ENCODE measurements at regions not wholly inside any gene's neighbourhood (a gene's known extent, or its start where the extent isn't known, plus 50 kb on each side); places are given as distances from the start of the nearest gene placed in this dataset.

DNA sequence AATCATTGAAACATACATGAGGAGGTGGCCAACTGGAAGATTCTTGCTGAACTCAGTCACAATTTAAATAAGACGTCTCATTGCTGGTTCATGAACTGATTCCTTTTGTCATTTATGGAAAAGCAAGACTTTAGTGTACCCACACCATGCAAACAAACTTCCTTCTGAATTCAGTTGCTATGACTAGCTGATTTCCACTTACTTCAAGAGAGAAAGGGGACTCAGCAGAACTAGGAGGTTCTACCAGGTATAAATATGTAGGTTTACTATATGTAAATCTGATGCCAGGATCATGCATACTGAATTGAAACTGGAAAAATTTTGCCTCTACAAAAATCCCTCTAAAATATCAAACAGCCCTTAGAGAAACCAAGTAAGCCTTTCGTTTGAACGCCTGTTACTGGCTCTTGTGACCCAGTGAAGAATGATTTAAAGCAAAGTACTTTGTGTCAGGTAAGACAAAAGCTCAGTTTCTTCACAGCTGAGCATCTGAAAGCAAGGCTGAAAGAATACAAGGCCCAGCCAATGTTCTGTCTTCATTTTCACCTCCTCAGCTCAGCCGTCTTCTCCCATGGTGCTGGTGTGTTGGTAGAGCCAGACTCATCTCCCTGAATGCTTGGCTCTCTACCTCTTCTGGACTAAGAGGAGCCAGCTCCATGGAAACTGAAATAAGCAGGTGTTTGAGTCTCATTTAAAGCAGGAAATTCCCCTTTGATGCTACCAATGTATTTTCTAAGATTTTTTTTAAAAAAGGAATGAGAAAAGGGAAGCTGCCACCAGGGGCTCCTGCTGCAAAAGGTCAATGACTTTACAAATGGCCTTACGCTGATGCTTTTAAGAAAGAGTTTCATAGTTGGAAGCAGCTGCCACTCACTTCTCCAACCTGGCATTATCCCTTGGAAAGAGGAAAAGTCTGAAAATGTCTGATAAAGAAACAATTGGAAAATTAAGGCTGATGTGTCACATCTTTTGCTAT, 301.6 kb downstream of the EFHB start:
- H3K27ac Mint-ChIP-seq = peak overlapping the region in 1 of 2 donors; percentile 16
- no peak overlapping the region for H3K4me3 Mint-ChIP-seq
- ATAC-seq = no peak
- no peaks in the 10 kb centered on the region for H3K4me1 Mint-ChIP-seq
- peaks cover 0 to 13% of the 10 kb centered on the region in 2 donors for H3K9me3 Mint-ChIP-seq
- no peak for DNase-seq
- no peaks in the 10 kb centered on the region for H3K27me3 Mint-ChIP-seq

DNA sequence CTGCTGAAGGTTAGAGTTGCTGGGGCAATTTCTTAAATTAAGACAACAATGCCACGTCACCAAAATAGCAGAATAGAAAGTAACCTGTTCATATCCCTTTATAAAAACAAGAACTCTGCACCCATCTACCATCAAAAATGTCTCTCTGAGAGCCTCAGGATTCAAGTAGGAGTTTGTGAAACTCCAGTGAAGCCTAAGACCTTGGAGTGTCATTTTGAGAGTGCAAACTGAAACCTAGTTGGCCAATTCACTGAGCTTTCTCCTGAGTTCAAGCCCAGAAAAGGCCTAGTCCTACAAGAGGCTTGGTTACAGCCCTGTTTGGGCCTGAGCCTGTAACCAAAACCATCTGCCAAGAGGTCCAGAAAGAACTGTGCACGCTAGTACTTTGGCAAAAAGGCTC, 335.1 kb downstream of the EFHB start:
- Mint-ChIP-seq H3K9me3 (peaks cover 6 to 12% of the 10 kb centered on the region in 2 donors), H3K4me3 (no peak overlapping the region), H3K27ac (no peak overlapping the region), H3K27me3 (no peaks in the 10 kb centered on the region), H3K4me1 (no peaks in the 10 kb centered on the region)
- no peak for ATAC-seq
- no peak for DNase-seq

DNA sequence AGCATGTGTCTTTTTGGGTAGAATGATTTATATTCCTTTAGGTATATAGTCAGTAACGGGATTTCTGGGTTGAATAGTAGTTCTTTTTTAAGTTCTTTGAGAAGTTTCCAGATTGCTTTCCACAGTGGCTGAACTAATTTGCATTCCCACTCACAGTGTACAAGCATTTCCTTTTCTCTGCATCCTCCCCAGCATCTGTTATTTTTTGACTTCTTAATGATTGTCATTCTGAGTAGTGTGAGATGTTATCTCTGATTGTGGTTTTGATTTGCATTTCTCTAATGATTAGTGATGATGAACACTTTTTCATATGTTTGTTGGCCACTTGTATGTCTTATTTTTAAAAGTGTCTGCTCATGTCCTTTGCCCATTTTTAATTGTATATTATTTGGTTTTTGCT, 337.6 kb downstream of the EFHB start:
- H3K9me3 Mint-ChIP-seq = peaks cover 6 to 8% of the 10 kb centered on the region in 2 donors
- no peak overlapping the region for H3K27ac Mint-ChIP-seq
- H3K4me3 Mint-ChIP-seq = no peak overlapping the region
- no peak for ATAC-seq
- DNase-seq = no peak
- no peaks in the 10 kb centered on the region for H3K4me1 Mint-ChIP-seq
- H3K27me3 Mint-ChIP-seq = no peaks in the 10 kb centered on the region

DNA sequence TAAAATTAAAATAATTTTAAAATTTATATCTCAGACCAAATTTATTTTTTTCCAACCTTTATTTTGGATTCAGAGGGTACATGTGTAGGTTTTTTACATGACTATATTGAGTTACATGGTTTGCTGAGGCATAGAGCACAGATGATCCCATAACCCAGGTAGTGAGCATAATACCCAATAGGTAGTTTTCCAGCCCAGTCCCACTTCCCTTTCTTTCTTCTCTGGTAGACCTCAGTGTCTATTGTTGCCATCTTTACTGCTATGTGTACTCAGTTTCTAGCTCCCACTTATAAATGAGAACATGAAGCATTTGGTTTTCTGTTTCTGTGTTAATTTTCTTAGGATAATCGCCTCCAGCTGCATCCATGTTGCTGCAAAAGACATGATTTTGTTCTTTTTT, 338.1 kb downstream of the EFHB start:
- ATAC-seq (no peak), DNase-seq (no peak)
- no peaks in the 10 kb centered on the region for H3K27me3 Mint-ChIP-seq
- peaks cover 6 to 7% of the 10 kb centered on the region in 2 donors for H3K9me3 Mint-ChIP-seq
- no peak overlapping the region for H3K27ac Mint-ChIP-seq
- H3K4me3 Mint-ChIP-seq = no peak overlapping the region
- no peaks in the 10 kb centered on the region for H3K4me1 Mint-ChIP-seq

Data from stimulated activated naive CD8-positive, alpha-beta T cell treated with anti-CD3 and anti-CD28 coated beads, Interleukin-15, amount 100 ng/mL, for 72 hours (primary cell).